HG02763 (cell line): ENCODE measurements at regions not wholly inside any gene's neighbourhood (a gene's known extent, or its start where the extent isn't known, plus 50 kb on each side); places are given as distances from the start of the nearest gene placed in this dataset.
A peak's percentile ranks its signal among the peaks of the same experiment; 100 is the strongest.

Source experiments
- ATAC-seq: cut with Tn5 transposase; IDR thresholded peaks from one replicate; pipeline ENCODE4 v1.9.1; 2021; ENCODE audit warnings: mild to moderate bottlenecking, moderate library complexity; ENCODE audit not compliant: unreplicated experiment

DNA sequence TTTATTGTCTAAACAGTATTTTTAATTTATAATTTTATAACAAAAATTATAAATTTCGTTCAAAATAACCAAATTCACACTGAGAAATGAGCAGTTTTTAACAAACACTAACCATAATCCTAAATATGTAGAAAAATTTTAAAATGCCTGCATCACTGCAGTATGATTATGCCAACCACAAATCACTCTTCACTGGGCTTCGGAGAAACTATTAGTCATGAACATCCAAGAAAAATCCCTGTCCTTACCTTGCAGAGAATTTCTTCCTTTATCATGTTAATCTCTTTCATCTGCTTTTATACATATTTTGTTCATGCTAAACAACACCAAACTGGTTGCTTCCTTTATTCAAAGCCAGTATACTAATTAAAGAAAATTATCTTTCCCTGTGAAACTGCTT lies 511.0 kb upstream of the ALCAM start:
- ATAC-seq, result no peak

DNA sequence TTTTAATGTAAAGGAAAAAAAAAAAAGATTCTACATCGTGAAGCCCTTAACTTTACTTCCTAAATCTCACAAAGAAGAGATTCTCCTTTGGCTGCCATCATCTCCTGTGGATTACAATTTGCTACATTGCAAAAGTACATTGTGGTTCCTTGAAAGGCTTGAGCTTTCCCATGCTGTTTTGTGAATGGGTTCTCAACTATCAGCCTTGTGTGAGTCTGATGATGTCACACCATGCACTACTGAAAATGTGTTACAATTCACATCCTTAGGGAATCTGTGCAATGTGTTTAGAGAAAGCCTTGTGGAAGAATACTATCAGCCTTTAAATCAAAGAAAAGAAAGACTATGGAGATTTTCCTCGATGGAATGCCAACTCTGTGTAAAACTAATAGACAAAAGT lies 510.0 kb upstream of the ALCAM start:
- no peak for ATAC-seq

DNA sequence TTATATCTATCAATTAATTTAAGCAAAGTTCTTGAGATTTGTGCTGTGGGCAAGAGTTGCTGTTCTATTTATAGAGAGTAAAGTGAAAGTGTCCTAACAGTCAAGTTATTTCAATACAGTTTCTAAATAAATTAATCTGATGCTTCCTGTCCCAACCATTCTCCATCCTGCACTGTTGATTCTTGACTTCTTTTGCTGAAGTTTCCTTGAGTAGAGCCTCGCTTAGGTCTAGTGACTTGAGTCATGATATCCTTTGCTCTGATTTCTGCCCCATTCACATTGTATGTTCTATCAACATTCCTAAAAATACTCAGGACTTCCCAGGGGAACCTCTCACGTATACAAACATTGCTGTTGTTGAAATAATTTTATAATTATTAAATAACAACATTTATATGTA lies 498.4 kb upstream of the ALCAM start:
- no peak for ATAC-seq

DNA sequence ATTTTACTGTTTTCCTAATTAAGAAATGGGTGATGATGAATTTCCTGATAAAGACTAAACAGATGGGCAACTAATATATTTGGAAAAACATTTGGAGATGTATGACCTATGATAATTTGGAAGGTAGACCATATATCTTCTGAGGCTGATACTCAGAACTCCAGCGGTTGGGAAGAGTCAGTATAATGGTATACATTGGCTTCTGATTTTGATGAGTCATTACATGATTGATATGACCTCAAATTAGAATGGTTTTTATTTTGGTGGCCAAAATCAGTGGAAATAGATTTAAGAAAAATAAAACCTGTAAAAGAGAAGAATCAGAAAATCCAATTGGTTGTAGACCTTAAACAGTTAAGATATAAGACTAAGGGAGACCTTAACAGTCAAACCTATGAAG lies 496.4 kb upstream of the ALCAM start:
- no peak for ATAC-seq

GRCh38 chr3:104873331-104873730 lies 493.4 kb upstream of the ALCAM start:
- ATAC-seq, result no peak

- ATAC-seq, result no peak
Observed at GRCh38 chr3:104878395-104878794, 488.3 kb upstream of the ALCAM start.

DNA sequence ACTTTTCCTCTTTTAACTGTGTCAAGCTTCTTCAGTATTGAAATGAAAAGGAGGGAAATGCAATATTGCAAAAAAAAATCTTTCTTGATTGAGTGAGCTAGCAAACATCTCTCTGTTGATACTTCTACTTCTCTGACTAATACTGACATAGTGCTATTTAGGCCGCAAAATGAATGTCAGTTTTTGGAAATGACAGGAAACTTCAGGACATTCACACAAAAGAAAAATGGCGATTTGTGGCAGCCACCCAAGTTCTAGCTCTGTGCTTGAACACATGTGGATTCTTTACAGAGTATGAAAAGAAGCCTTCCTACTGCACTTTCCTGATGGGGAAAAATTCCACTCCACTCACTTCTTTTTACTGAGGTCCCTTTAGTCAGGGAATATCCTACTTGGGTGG lies 486.8 kb upstream of the ALCAM start:
- ATAC-seq, result no peak

GRCh38 chr3:104885214-104885814 lies 481.4 kb upstream of the ALCAM start:
- peak; percentile 77 for ATAC-seq

- no peak for ATAC-seq
Observed at GRCh38 chr3:104886220-104886995, 480.3 kb upstream of the ALCAM start.

- ATAC-seq, result no peak
Observed at GRCh38 chr3:104887069-104887468, 479.6 kb upstream of the ALCAM start.

GRCh38 chr3:104887619-104888018 lies 479.1 kb upstream of the ALCAM start:
- ATAC-seq, result no peak

DNA sequence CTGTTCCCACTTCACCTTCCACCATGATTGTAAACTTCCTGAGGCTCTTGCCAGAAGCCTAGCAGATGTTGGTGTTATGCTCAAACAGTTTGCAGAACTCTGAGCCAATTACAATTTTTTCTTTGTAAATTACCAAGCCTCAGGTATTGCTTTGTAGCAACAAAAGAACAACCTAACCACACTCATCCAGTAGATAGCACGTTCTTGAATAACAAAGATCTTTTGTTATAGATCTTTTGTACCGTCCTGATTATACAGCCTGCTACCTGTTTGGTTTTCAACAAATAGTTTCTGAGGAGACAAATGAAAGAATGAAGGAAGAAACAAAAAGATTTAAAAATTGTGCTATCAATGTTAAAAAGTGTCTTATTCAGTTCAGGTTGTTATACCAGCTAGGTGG lies 474.7 kb upstream of the ALCAM start:
- no peak for ATAC-seq

DNA sequence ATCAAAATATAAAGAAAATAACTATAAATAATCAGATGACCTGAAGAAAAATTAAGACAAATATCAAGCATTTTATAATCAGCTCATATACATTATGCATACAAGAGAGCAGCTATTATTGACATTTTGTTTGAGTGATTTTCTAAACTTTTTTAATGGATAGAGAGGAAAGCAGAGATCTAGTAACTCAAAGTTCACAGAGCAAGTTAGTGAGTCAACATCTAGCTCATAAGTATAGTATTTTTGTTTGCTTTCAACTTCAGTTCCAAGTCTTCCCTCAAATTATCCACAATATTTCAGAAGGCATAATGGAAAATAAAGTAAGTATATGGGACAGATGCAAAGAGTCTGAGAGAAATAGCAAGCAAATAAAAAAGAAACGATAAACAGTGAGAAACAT lies 470.1 kb upstream of the ALCAM start:
- no peak for ATAC-seq

DNA sequence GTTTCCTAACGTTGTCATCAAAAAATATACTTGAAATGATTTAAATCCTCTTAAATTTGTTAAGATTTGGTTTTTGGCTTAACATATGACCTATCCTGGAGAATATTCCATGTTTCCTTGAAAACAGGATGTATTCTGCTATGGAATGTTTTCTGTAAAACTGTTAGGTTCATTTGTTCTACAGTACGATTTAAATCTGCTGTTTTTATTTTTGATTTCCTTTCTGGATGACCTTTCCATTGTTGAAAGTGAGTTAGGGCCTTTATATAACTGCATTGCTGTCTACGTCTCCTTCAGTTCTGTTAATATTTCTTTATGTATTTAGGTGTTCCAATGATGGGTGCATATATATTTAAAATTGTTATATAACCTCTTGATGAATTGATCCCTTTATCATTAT lies 465.3 kb upstream of the ALCAM start:
- no peak for ATAC-seq

GRCh38 chr3:104903064-104903463 lies 463.6 kb upstream of the ALCAM start:
- no peak for ATAC-seq

DNA sequence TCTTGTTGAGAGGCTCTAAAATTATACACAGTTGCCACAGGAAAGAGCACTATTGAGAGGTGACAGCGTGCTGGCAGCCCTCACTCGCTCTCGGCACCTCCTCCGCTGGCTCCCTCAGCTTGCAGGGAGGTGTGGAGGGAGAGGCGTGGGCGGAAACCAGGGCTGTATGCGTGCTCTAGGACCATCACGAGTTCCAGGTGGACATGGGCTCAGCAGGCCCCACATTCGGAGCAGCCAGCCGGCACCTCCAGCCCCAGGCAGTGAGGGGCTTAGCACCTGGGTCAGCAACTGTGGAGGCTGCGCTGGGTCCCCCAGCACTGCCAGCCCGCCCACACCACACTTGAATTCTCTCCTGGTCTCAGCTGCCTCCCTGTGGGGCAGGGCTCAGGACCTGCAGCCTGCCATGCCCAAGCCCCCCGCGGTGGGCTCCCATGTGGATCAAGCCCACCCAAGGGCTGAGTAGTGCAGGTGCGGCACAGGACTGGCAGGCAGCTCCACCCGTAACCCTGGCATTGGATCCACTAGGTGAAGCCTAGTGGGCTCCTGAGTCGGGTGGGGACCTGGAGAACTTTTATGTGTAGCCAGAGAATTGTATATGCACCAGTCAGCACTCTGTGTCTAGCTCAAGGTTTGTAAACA lies 460.6 kb upstream of the ALCAM start:
- ATAC-seq, result no peak

DNA sequence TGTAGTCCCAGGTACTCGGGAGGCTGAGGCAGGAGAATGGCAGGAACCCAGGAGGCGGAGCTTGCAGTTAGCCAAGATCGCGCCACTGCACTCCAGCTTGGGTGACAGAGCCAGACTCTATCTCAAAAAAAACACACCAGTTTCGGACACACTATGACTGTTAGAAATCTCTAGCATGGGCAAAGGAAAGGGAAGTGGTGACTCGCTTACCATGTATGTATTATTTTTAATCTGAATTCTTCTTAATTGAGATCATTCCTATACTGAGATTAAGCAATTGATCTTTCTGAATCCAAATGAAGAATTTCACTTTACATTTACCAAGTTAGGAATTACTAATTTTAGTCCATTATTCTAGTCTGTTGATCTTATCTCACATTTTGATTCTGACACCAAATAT lies 459.2 kb upstream of the ALCAM start:
- no peak for ATAC-seq

GRCh38 chr3:104908761-104909160 lies 457.9 kb upstream of the ALCAM start:
- no peak for ATAC-seq

- ATAC-seq, result no peak
Observed at GRCh38 chr3:104909198-104909597, 457.5 kb upstream of the ALCAM start.

DNA sequence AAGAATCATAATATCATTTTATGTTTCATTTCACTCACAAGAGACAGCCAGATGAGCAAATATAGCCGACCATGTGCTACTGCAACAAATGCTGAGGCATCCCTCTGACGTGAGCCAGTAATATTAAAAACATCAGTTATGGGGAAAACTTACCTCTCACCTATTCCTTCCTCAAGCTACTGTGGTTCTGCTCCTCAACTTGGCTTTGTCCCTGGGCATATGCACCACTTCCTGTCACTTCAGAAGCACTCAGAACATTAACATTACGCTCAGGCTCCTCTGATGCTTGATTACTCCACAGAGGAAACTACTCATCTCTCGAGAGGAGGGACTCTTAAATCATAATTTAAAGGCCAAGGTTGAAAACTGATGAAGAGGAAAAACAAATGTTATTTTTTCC lies 457.0 kb upstream of the ALCAM start:
- no peak for ATAC-seq

DNA sequence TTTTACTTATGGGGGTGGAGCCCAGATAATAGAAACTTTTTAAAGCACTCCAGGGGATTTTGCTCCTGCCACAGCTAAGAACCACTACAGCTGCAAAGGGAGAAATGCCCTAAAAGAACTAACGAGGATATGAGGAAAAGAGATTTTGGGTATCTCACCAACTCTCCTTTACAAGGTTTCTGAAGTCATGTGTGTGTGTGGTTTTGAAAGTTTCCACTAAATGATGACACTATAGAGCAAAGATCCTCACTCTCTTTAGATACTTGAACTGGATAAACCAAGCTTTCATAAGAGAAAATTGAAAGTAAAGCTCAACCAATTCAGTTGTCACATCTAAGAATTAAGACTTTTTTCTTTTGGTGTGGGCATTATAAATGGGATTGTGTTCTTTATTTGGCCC lies 455.3 kb upstream of the ALCAM start:
- no peak for ATAC-seq

DNA sequence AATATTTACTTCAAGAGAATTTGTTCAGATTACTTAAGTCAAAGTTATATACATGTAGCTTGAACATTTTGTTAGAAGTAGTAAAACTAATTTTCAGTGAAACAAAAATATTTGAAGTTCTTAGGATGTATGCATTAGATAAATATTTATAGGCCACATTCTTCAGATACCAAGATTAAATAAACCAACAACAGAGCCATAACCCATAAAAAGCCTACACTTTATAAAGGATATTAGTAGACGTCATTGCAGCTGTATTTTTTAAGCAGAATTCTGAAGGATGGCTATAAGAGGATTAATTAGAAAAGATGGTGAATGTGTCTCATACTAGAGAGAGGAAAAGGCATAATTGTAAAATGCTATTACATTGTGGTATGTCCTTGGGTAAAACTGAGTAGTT lies 449.7 kb upstream of the ALCAM start:
- no peak for ATAC-seq
